GM12872 (cell line): ENCODE measurements at regions not wholly inside any gene's neighbourhood (a gene's known extent, or its start where the extent isn't known, plus 50 kb on each side); places are given as distances from the start of the nearest gene placed in this dataset.

Source experiments
- CTCF ChIP-seq: IDR thresholded peaks from 3 replicates; pipeline ENCODE4 v1.5.1; 2011; ENCODE audit warnings: low read depth, mild to moderate bottlenecking, low read length, moderate library complexity; ENCODE audit not compliant: insufficient read depth

- TF ChIP-seq CTCF: no peak
Measured at GRCh38 chr14:83085136-83085535, 1551.5 kb upstream of the SEL1L start.

GRCh38 chr14:83085725-83086124 lies 1552.1 kb upstream of the SEL1L start:
- TF ChIP-seq CTCF: no peak

- no peak for TF ChIP-seq CTCF
Measured at GRCh38 chr14:83096092-83096491, 1562.4 kb upstream of the SEL1L start.

GRCh38 chr14:83101846-83102245 lies 1568.2 kb upstream of the SEL1L start:
- TF ChIP-seq CTCF: no peak

GRCh38 chr14:83118029-83118428 lies 1584.4 kb upstream of the SEL1L start:
- TF ChIP-seq CTCF: no peak

GRCh38 chr14:83120187-83120586 lies 1586.5 kb upstream of the SEL1L start:
- TF ChIP-seq CTCF: no peak

GRCh38 chr14:83126076-83126475 lies 1592.4 kb upstream of the SEL1L start:
- TF ChIP-seq CTCF: no peak

GRCh38 chr14:83128783-83129182 lies 1595.1 kb upstream of the SEL1L start:
- TF ChIP-seq CTCF: no peak
